Tibial artery (tissue), 4 donors: ENCODE measurements at regions not wholly inside any gene's neighbourhood (a gene's known extent, or its start where the extent isn't known, plus 50 kb on each side); places are given as distances from the start of the nearest gene placed in this dataset.

Experiments used
- DNase-seq, 2 donors: peaks; one replicate each; pipeline ENCODE4 v3.0.0-alpha.2; 2019
- H3K27ac ChIP-seq, 2 donors: fragments of 200-600 bp; sonication (generic) in 1 of 2; 1 replicate in 1 of 2; 2 replicates in 1 of 2; pipeline ENCODE4 v1.5.1; 2018 to 2019; ENCODE audit warnings: mild to moderate bottlenecking in 1 of 2
- H3K27me3 ChIP-seq, 2 donors: fragments of 200-600 bp; sonication (generic) in 1 of 2; one replicate each; pipeline versions ENCODE4 v1.5.1 to v1.6.0; 2016 to 2019
- H3K36me3 ChIP-seq, 3 donors: fragments of 200-600 bp; sonication (generic) in 2 of 3; one replicate each; pipeline ENCODE4 v1.5.1; 2016 to 2019; ENCODE audit warnings: mild to moderate bottlenecking in 2 of 3
- H3K4me1 ChIP-seq, 4 donors: fragments of 200-600 bp; sonication (generic) in 2 of 4; 1 replicate in 3 of 4; 2 replicates in 1 of 4; pipeline ENCODE4 v1.5.1; 2016 to 2019
- H3K4me3 ChIP-seq, 2 donors: fragments of 200-600 bp; sonication (generic) in 1 of 2; 1 replicate in 1 of 2; 2 replicates in 1 of 2; pipeline ENCODE4 v1.5.1; 2018 to 2019; ENCODE audit warnings: mild to moderate bottlenecking in 2 of 2
- H3K9me3 ChIP-seq, 3 donors: fragments of 200-600 bp; sonication (generic) in 1 of 3; one replicate each; pipeline ENCODE4 v1.5.1; 2016 to 2019
- CTCF ChIP-seq, 2 experiments: fragments of 200-600 bp in 1 of 2; fragments of 450-650 bp in 1 of 2; IDR thresholded peaks; one replicate each; pipeline ENCODE4 v1.5.1; 2017 to 2019; ENCODE audit warnings: antibody characterized with exemption in 2 of 2, mild to moderate bottlenecking in 1 of 2, moderate library complexity in 1 of 2
- intact Hi-C: fragments of 100-400 bp; cut with DNase I; formaldehyde crosslinking; loops from one replicate; pipeline ENCODE4 v1.15.0; 2023; ENCODE audit warnings: low total_unique reads

- TF ChIP-seq CTCF (IDR thresholded peaks at IDR 0.05): no peak
- H3K27ac ChIP-seq: no peak overlapping the region
- intact Hi-C loops: no loop called here
Observed at GRCh38 chr14:84236290-84236689, 1293.7 kb upstream of the FLRT2 start.

GRCh38 chr14:84237881-84238280 lies 1292.1 kb upstream of the FLRT2 start:
- Histone ChIP-seq H3K36me3 (no peaks in the 10 kb centered on the region), H3K4me3 (no peak overlapping the region), H3K9me3 (no peaks in the 10 kb centered on the region), H3K4me1 (no peaks in the 10 kb centered on the region), H3K27me3 (no peaks in the 10 kb centered on the region), H3K27ac (no peak overlapping the region)
- TF ChIP-seq CTCF (IDR thresholded peaks at IDR 0.05): no peak
- DNase-seq: no peak
- intact Hi-C loops: no loop called here

More at GRCh38 chr14:84236290-84236689, 1293.7 kb upstream of the FLRT2 start:
- no peaks in the 10 kb centered on the region for H3K36me3 ChIP-seq
- H3K9me3 ChIP-seq: no peaks in the 10 kb centered on the region
- no peaks in the 10 kb centered on the region for H3K27me3 ChIP-seq
- no peaks in the 10 kb centered on the region for H3K4me1 ChIP-seq
- H3K4me3 ChIP-seq: no peak overlapping the region
- no peak for DNase-seq

GRCh38 chr14:84247693-84248092 lies 1282.3 kb upstream of the FLRT2 start:
- H3K27ac ChIP-seq: no peak overlapping the region
- no peaks in the 10 kb centered on the region for H3K36me3 ChIP-seq
- no peaks in the 10 kb centered on the region for H3K9me3 ChIP-seq
- H3K4me1 ChIP-seq: no peaks in the 10 kb centered on the region
- H3K4me3 ChIP-seq: no peak overlapping the region
- TF ChIP-seq CTCF (IDR thresholded peaks at IDR 0.05): no peak
- no peak for DNase-seq
- H3K27me3 ChIP-seq: no peaks in the 10 kb centered on the region
- intact Hi-C loops: no loop called here

- no peak overlapping the region for H3K27ac ChIP-seq
- TF ChIP-seq CTCF (IDR thresholded peaks at IDR 0.05): no peak
- no peaks in the 10 kb centered on the region for H3K36me3 ChIP-seq
- no peak for DNase-seq
- H3K4me3 ChIP-seq: no peak overlapping the region
- H3K4me1 ChIP-seq: no peaks in the 10 kb centered on the region
- H3K9me3 ChIP-seq: no peaks in the 10 kb centered on the region
- H3K27me3 ChIP-seq: no peaks in the 10 kb centered on the region
- intact Hi-C loops: no loop called here
Observed at GRCh38 chr14:84250893-84251292, 1279.1 kb upstream of the FLRT2 start.

- no peak for TF ChIP-seq CTCF (IDR thresholded peaks at IDR 0.05)
- DNase-seq: no peak
- Histone ChIP-seq H3K27ac (no peak overlapping the region), H3K9me3 (no peaks in the 10 kb centered on the region), H3K36me3 (no peaks in the 10 kb centered on the region), H3K4me3 (no peak overlapping the region), H3K4me1 (no peaks in the 10 kb centered on the region), H3K27me3 (no peaks in the 10 kb centered on the region)
- intact Hi-C loops: no loop called here
Observed at GRCh38 chr14:84251411-84252115, 1278.4 kb upstream of the FLRT2 start.

- H3K27me3 ChIP-seq: no peaks in the 10 kb centered on the region
- no peak for DNase-seq
- intact Hi-C loops: no loop called here
- no peak overlapping the region for H3K4me3 ChIP-seq
- H3K36me3 ChIP-seq: no peaks in the 10 kb centered on the region
- no peaks in the 10 kb centered on the region for H3K4me1 ChIP-seq
- TF ChIP-seq CTCF (IDR thresholded peaks at IDR 0.05): no peak
- H3K27ac ChIP-seq: no peak overlapping the region
- no peaks in the 10 kb centered on the region for H3K9me3 ChIP-seq
Observed at GRCh38 chr14:84252706-84253105, 1277.2 kb upstream of the FLRT2 start.
